Smooth muscle cell (in vitro differentiated cells): ENCODE measurements at regions not wholly inside any gene's neighbourhood (a gene's known extent, or its start where the extent isn't known, plus 50 kb on each side); places are given as distances from the start of the nearest gene placed in this dataset.

Source experiments
- DNase-seq: peaks from one replicate; lab custom pipeline; 2025; ENCODE audit not compliant: unreplicated experiment; lab: John Stamatoyannopoulos, UW
- H2AFZ ChIP-seq: fragments of 200-600 bp; sonication (generic); 2 replicates; pipeline ENCODE4 v1.6.0; 2016; ENCODE audit warnings: antibody characterized with exemption, low read depth, mild to moderate bottlenecking
- H3F3A ChIP-seq: fragments of 200-600 bp; sonication (generic); 2 replicates; pipeline ENCODE4 v1.6.0; 2017; ENCODE audit warnings: antibody characterized with exemption, low read depth
- H3K27ac ChIP-seq: fragments of 200-600 bp; sonication (generic); 2 replicates; pipeline ENCODE4 v1.5.1; 2016; ENCODE audit warnings: low read depth, mild to moderate bottlenecking
- H3K27me3 ChIP-seq: fragments of 200-600 bp; sonication (generic); 2 replicates; pipeline ENCODE4 v1.6.1; 2016; ENCODE audit warnings: low read depth, mild to moderate bottlenecking
- H3K36me3 ChIP-seq: fragments of 200-600 bp; sonication (generic); 2 replicates; pipeline ENCODE4 v1.5.1; 2016; ENCODE audit warnings: low read depth
- H3K4me1 ChIP-seq: fragments of 200-600 bp; sonication (generic); 2 replicates; pipeline ENCODE4 v1.5.1; 2016; ENCODE audit warnings: low read depth
- H3K4me2 ChIP-seq: fragments of 200-600 bp; sonication (generic); 2 replicates; pipeline ENCODE4 v1.6.0; 2016; ENCODE audit warnings: mild to moderate bottlenecking
- H3K4me3 ChIP-seq: fragments of 200-600 bp; sonication (generic); 2 replicates; pipeline ENCODE4 v1.5.1; 2016; ENCODE audit warnings: mild to moderate bottlenecking
- H3K79me2 ChIP-seq: fragments of 200-600 bp; sonication (generic); 2 replicates; pipeline ENCODE4 v1.6.0; 2016; ENCODE audit warnings: low read depth, mild to moderate bottlenecking
- H3K9ac ChIP-seq: fragments of 200-600 bp; sonication (generic); 2 replicates; pipeline ENCODE4 v1.6.0; 2016; ENCODE audit warnings: low read depth
- H3K9me3 ChIP-seq: fragments of 200-600 bp; sonication (generic); replicated peaks from 2 replicates; pipeline ENCODE4 v1.5.1; 2016; ENCODE audit warnings: low read depth
- H4K20me1 ChIP-seq: fragments of 200-600 bp; sonication (generic); 2 replicates; pipeline ENCODE4 v1.6.0; 2016; ENCODE audit warnings: low read depth
- WGBS: methylation state at CpG from one replicate; pipeline ENCODE4 v1.1.7; 2016; ENCODE audit warnings: low lambda C conversion rate; 5-methylcytosine and 5-hydroxymethylcytosine counted together
- TF ChIP-seq, protein P1 (sequence below): fragments of 200-600 bp; sonication (generic); IDR thresholded peaks from 2 replicates; pipeline ENCODE4 v1.5.1; 2017; ENCODE audit warnings: borderline replicate concordance, mild to moderate bottlenecking, antibody characterized with exemption; ENCODE audit not compliant: insufficient read depth, poor library complexity, severe bottlenecking

DNA sequence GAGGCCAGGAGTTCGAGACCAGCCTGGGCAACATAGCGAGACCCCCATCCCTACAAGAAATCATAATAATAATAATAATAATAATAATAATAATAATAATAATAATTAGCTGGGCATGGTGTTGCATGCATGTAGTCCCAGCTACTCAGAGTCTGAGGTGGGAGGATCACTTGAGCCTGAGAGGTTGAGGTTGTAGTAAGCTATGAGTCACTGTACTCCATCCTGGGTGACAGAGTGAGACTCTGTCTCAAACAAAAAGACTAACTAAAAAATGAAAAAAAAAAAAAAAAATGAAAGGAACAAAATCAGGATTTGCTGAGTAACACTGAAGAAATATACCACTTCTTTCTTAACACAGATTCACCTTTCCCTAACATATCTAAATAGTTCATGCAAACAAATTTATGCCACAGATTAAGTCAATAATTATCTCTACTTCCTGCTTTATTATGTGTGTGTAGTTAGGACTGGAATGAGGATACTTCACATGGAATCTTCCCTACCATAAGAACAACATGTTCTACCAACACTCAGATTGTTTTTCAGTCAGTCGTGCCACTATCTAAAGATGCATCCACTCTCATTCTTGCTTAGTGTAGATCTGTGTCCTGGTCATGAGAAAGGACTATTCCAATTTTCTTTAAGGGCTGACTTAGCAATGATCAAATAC lies 928.7 kb downstream of the SLC4A3 start:
- Histone ChIP-seq H3K79me2 (no peaks in the 10 kb centered on the region), H3K4me1 (no peaks in the 10 kb centered on the region), H3F3A (no peaks in the 10 kb centered on the region), H2AFZ (no peak overlapping the region), H3K27me3 (no peaks in the 10 kb centered on the region), H3K27ac (peak overlapping the region; percentile 14), H3K36me3 (no peaks in the 10 kb centered on the region), H4K20me1 (no peaks in the 10 kb centered on the region), H3K9ac (no peak overlapping the region), H3K9me3 (no peaks in the 10 kb centered on the region), H3K4me2 (peak overlapping the region; percentile 3), H3K4me3 (no peak overlapping the region)
- no peak for DNase-seq
- WGBS: 93% methylated on average over 3 of the region's 3 CpGs
- TF ChIP-seq, protein P1, sequence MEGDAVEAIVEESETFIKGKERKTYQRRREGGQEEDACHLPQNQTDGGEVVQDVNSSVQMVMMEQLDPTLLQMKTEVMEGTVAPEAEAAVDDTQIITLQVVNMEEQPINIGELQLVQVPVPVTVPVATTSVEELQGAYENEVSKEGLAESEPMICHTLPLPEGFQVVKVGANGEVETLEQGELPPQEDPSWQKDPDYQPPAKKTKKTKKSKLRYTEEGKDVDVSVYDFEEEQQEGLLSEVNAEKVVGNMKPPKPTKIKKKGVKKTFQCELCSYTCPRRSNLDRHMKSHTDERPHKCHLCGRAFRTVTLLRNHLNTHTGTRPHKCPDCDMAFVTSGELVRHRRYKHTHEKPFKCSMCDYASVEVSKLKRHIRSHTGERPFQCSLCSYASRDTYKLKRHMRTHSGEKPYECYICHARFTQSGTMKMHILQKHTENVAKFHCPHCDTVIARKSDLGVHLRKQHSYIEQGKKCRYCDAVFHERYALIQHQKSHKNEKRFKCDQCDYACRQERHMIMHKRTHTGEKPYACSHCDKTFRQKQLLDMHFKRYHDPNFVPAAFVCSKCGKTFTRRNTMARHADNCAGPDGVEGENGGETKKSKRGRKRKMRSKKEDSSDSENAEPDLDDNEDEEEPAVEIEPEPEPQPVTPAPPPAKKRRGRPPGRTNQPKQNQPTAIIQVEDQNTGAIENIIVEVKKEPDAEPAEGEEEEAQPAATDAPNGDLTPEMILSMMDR: no peak

- no peaks in the 10 kb centered on the region for H3K36me3 ChIP-seq
- no peak overlapping the region for H3K9ac ChIP-seq
- H3K27me3 ChIP-seq: no peaks in the 10 kb centered on the region
- no peaks in the 10 kb centered on the region for H3K79me2 ChIP-seq
- no peak overlapping the region for H2AFZ ChIP-seq
- TF ChIP-seq, protein P1: no peak
- H3K4me3 ChIP-seq: no peak overlapping the region
- no peaks in the 10 kb centered on the region for H3K9me3 ChIP-seq
- no peaks in the 10 kb centered on the region for H3K4me1 ChIP-seq
- H3K4me2 ChIP-seq: peak overlapping the region; percentile 3
- WGBS: 32% methylated on average over 1 of the region's 1 CpG
- peak overlapping the region; percentile 14 for H3K27ac ChIP-seq
- no peak for DNase-seq
- H3F3A ChIP-seq: no peaks in the 10 kb centered on the region
- H4K20me1 ChIP-seq: no peaks in the 10 kb centered on the region
These were observed 929.2 kb downstream of the SLC4A3 start for GRCh38 chr2:220556658-220557057.

DNA sequence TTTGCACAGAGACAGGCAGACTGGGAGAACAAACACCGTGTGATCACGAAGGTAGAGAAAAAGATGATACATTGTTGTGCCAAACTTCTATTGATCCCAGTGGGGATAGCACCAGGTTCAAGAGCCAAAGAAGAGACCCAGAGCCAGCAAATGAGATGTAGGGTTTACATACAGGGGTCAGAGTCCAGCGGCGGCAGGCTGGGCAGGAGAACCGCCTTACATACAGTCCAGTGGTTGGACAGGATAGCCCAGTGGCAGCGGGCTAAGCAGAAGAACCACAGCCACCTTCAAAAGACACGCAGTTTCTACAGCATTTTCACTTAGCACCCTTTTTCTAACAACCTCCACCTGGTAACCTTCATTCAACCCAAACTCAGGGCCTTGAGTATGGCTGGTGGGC lies 932.8 kb downstream of the SLC4A3 start:
- Histone ChIP-seq H3K9me3 (no peaks in the 10 kb centered on the region), H3K4me2 (no peak overlapping the region), H2AFZ (no peak overlapping the region), H3K4me3 (no peak overlapping the region), H3K9ac (no peak overlapping the region), H3K27me3 (no peaks in the 10 kb centered on the region), H3F3A (no peaks in the 10 kb centered on the region), H3K4me1 (no peaks in the 10 kb centered on the region), H3K27ac (no peak overlapping the region), H4K20me1 (no peaks in the 10 kb centered on the region), H3K79me2 (no peaks in the 10 kb centered on the region), H3K36me3 (no peaks in the 10 kb centered on the region)
- no peak for DNase-seq
- TF ChIP-seq, protein P1: no peak
- 95% methylated on average over 7 of the region's 7 CpGs for WGBS
